ENCODE measurements at regions not wholly inside any gene's neighbourhood (a gene's known extent, or its start where the extent isn't known, plus 50 kb on each side); places are given as distances from the start of the nearest gene placed in this dataset.

- TF ChIP-seq, protein P1, sequence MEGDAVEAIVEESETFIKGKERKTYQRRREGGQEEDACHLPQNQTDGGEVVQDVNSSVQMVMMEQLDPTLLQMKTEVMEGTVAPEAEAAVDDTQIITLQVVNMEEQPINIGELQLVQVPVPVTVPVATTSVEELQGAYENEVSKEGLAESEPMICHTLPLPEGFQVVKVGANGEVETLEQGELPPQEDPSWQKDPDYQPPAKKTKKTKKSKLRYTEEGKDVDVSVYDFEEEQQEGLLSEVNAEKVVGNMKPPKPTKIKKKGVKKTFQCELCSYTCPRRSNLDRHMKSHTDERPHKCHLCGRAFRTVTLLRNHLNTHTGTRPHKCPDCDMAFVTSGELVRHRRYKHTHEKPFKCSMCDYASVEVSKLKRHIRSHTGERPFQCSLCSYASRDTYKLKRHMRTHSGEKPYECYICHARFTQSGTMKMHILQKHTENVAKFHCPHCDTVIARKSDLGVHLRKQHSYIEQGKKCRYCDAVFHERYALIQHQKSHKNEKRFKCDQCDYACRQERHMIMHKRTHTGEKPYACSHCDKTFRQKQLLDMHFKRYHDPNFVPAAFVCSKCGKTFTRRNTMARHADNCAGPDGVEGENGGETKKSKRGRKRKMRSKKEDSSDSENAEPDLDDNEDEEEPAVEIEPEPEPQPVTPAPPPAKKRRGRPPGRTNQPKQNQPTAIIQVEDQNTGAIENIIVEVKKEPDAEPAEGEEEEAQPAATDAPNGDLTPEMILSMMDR (IDR thresholded peaks at IDR 0.05): no peak
- no peak for TF ChIP-seq POLR2A (IDR thresholded peaks at IDR 0.05)
Measured at GRCh38 chr11:13861411-13861810, 101.1 kb upstream of the SPON1 start.
